ENCODE measurements at regions not wholly inside any gene's neighbourhood (a gene's known extent, or its start where the extent isn't known, plus 50 kb on each side); places are given as distances from the start of the nearest gene placed in this dataset.

DNA sequence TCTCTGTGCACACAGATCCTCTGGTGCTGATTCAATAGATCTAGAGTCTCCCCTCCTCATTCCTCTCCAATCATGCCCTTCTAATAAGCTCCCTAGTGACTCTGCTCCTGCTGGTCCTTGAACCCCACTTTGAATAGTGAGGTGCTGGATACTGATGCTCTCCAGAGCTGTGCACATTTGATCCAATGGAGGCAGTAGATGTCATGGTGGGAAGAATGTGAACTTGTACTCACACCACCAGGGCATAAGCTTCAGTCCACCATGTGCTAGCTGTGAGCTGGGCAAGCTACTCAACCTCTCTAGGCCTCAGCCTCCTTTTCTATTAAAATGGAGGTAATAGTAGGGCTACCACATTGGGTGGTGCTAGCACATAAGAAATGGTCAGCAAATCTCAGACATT, 241.1 kb downstream of the SPATA18 start:
- Histone ChIP-seq H3F3A (ENCODE audit: insufficient read depth, low read length, poor library complexity, severe bottlenecking) (no peaks in the 10 kb centered on the region), H3K9ac (ENCODE audit: low read length) (no peak overlapping the region), H3K36me3 (ENCODE audit: insufficient read depth, low read length) (no peaks in the 10 kb centered on the region), H3K4me3 (ENCODE audit: low read length) (no peak overlapping the region), H3K27ac (ENCODE audit: low read length) (no peak overlapping the region), H2AFZ (ENCODE audit: low read depth, low read length) (no peak overlapping the region), H4K20me1 (ENCODE audit: insufficient read depth) (no peaks in the 10 kb centered on the region), H3K79me2 (replicated peaks; ENCODE audit: insufficient read depth, low read length) (no peaks in the 10 kb centered on the region), H3K9me2 (ENCODE audit: insufficient read depth, low read length) (no peaks in the 10 kb centered on the region), H3K27me3 (ENCODE audit: insufficient read depth, low read depth, low read length) (no peaks in the 10 kb centered on the region), H3K4me2 (ENCODE audit: low read length) (no peak overlapping the region), H3K9me3 (ENCODE audit: low read length) (no peaks in the 10 kb centered on the region)
- TF ChIP-seq EZH2 (IDR thresholded peaks at IDR 0.05; ENCODE audit: borderline replicate concordance, insufficient read depth, low read length, poor library complexity, severe bottlenecking) (no peak), EP300 (conservative IDR thresholded peaks at IDR 0.05; ENCODE audit: poor library complexity, severe bottlenecking) (no peak), RAD21 (conservative IDR thresholded peaks at IDR 0.05) (no peak), TAF1 (IDR thresholded peaks at IDR 0.05; ENCODE audit: low read depth) (no peak), MXI1 (conservative IDR thresholded peaks at IDR 0.05; ENCODE audit: poor library complexity, severe bottlenecking) (no peak)
- TF ChIP-seq, protein P1, sequence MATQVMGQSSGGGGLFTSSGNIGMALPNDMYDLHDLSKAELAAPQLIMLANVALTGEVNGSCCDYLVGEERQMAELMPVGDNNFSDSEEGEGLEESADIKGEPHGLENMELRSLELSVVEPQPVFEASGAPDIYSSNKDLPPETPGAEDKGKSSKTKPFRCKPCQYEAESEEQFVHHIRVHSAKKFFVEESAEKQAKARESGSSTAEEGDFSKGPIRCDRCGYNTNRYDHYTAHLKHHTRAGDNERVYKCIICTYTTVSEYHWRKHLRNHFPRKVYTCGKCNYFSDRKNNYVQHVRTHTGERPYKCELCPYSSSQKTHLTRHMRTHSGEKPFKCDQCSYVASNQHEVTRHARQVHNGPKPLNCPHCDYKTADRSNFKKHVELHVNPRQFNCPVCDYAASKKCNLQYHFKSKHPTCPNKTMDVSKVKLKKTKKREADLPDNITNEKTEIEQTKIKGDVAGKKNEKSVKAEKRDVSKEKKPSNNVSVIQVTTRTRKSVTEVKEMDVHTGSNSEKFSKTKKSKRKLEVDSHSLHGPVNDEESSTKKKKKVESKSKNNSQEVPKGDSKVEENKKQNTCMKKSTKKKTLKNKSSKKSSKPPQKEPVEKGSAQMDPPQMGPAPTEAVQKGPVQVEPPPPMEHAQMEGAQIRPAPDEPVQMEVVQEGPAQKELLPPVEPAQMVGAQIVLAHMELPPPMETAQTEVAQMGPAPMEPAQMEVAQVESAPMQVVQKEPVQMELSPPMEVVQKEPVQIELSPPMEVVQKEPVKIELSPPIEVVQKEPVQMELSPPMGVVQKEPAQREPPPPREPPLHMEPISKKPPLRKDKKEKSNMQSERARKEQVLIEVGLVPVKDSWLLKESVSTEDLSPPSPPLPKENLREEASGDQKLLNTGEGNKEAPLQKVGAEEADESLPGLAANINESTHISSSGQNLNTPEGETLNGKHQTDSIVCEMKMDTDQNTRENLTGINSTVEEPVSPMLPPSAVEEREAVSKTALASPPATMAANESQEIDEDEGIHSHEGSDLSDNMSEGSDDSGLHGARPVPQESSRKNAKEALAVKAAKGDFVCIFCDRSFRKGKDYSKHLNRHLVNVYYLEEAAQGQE (IDR thresholded peaks at IDR 0.05; ENCODE audit: borderline replicate concordance): no peak
- TF ChIP-seq, protein P2, sequence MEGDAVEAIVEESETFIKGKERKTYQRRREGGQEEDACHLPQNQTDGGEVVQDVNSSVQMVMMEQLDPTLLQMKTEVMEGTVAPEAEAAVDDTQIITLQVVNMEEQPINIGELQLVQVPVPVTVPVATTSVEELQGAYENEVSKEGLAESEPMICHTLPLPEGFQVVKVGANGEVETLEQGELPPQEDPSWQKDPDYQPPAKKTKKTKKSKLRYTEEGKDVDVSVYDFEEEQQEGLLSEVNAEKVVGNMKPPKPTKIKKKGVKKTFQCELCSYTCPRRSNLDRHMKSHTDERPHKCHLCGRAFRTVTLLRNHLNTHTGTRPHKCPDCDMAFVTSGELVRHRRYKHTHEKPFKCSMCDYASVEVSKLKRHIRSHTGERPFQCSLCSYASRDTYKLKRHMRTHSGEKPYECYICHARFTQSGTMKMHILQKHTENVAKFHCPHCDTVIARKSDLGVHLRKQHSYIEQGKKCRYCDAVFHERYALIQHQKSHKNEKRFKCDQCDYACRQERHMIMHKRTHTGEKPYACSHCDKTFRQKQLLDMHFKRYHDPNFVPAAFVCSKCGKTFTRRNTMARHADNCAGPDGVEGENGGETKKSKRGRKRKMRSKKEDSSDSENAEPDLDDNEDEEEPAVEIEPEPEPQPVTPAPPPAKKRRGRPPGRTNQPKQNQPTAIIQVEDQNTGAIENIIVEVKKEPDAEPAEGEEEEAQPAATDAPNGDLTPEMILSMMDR (IDR thresholded peaks at IDR 0.05; ENCODE audit: poor library complexity, severe bottlenecking): no peak

DNA sequence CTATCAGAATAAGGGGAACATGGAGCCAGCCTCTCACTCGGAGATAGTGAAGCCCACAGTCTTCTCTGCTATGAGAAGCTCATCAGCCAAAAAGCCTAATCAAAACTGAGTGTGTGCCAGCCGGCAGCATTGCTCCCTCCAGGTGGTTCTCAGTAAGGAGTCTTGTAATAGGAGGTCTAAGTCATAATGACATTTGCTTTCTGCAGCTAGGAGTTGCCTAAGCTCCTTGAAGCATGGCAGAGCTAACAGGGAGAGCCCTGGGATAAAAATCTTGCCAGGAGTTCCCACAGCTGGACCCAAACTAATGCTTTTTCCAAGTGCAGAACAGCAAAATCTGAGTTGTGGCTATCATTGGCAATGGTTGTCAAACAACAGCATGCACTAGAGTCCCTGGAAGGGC, 245.2 kb downstream of the SPATA18 start:
- no peak overlapping the region for H3K9ac ChIP-seq (ENCODE audit: low read length)
- no peak overlapping the region for H3K4me3 ChIP-seq (ENCODE audit: low read length)
- H3K9me3 ChIP-seq (ENCODE audit: low read length): no peaks in the 10 kb centered on the region
- H3K79me2 ChIP-seq (replicated peaks; ENCODE audit: insufficient read depth, low read length): no peaks in the 10 kb centered on the region
- H3K4me2 ChIP-seq (ENCODE audit: low read length): no peak overlapping the region
- no peak overlapping the region for H3K27ac ChIP-seq (ENCODE audit: low read length)
- no peaks in the 10 kb centered on the region for H3F3A ChIP-seq (ENCODE audit: insufficient read depth, low read length, poor library complexity, severe bottlenecking)
- no peaks in the 10 kb centered on the region for H3K36me3 ChIP-seq (ENCODE audit: insufficient read depth, low read length)
- no peaks in the 10 kb centered on the region for H4K20me1 ChIP-seq (ENCODE audit: insufficient read depth)
- no peak overlapping the region for H2AFZ ChIP-seq (ENCODE audit: low read depth, low read length)
- H3K27me3 ChIP-seq (ENCODE audit: insufficient read depth, low read depth, low read length): no peaks in the 10 kb centered on the region
- H3K9me2 ChIP-seq (ENCODE audit: insufficient read depth, low read length): no peaks in the 10 kb centered on the region
- no peak for TF ChIP-seq MXI1 (conservative IDR thresholded peaks at IDR 0.05; ENCODE audit: poor library complexity, severe bottlenecking)
- TF ChIP-seq, protein P1 (IDR thresholded peaks at IDR 0.05; ENCODE audit: borderline replicate concordance): no peak
- TF ChIP-seq, protein P2 (IDR thresholded peaks at IDR 0.05; ENCODE audit: poor library complexity, severe bottlenecking): no peak
- TF ChIP-seq EZH2 (IDR thresholded peaks at IDR 0.05; ENCODE audit: borderline replicate concordance, insufficient read depth, low read length, poor library complexity, severe bottlenecking): no peak
- no peak for TF ChIP-seq SMC3 (conservative IDR thresholded peaks at IDR 0.05; ENCODE audit: poor library complexity)
- TF ChIP-seq EP300 (conservative IDR thresholded peaks at IDR 0.05; ENCODE audit: poor library complexity, severe bottlenecking): no peak
- TF ChIP-seq TAF1 (IDR thresholded peaks at IDR 0.05; ENCODE audit: low read depth): no peak
- TF ChIP-seq POLR2AphosphoS5 (IDR thresholded peaks at IDR 0.05): no peak
- no peak for TF ChIP-seq RAD21 (conservative IDR thresholded peaks at IDR 0.05)

Data from neural cell (in vitro differentiated cells).